ENCODE measurements at regions not wholly inside any gene's neighbourhood (a gene's known extent, or its start where the extent isn't known, plus 50 kb on each side); places are given as distances from the start of the nearest gene placed in this dataset.

- Histone ChIP-seq H3K36me3 (ENCODE audit: control insufficient read depth in 1 of 2, insufficient read depth in 2 of 2, low read length in 2 of 2) (no peaks in the 10 kb centered on the region), H3K4me2 (ENCODE audit: low read length) (no peak overlapping the region), H4K20me1 (ENCODE audit: insufficient read depth) (no peaks in the 10 kb centered on the region), H3K9ac (ENCODE audit: low read length) (no peak overlapping the region), H3K4me1 (ENCODE audit: control insufficient read depth in 1 of 2, insufficient read depth in 2 of 2, low read length in 2 of 2) (no peaks in the 10 kb centered on the region), H3K9me2 (ENCODE audit: insufficient read depth) (no peaks in the 10 kb centered on the region), H3K27ac (ENCODE audit: low read depth, low read length) (no peak overlapping the region), H2AFZ (ENCODE audit: low read depth, low read length, poor library complexity, severe bottlenecking) (no peak overlapping the region), H3K4me3 (replicated peaks in 1 of 2; ENCODE audit: low read depth in 1 of 2, low read length in 2 of 2) (no peak overlapping the region), H3K9me3 (ENCODE audit: control insufficient read depth in 1 of 2, insufficient read depth in 1 of 2, low read depth in 1 of 2, low read length in 2 of 2) (no peaks in the 10 kb centered on the region), H3K79me2 (ENCODE audit: insufficient read depth, low read length) (no peaks in the 10 kb centered on the region), H3K27me3 (ENCODE audit: insufficient read depth, low read length) (peaks cover 80% of the 10 kb centered on the region)
- ChIA-PET RAD21 (ENCODE audit: low non-redundant PET in 1 of 2, low total read pairs in 2 of 2, uncharacterized antibody in 2 of 2, unreplicated experiment in 2 of 2) (no interaction called here), CTCF (no interaction called here), POLR2A (no interaction called here)
- intact Hi-C loops (cut with micrococcal nuclease) = no loop called here
- BruUV-seq (replicated peaks) = no TSS peak
- no peak for DNase-seq (ENCODE audit: low read depth, low spot score)
- no peak for ATAC-seq
- no peak for TF ChIP-seq SIN3A (IDR thresholded peaks at IDR 0.05; ENCODE audit: low read depth)
- no peak for TF ChIP-seq SRF (IDR thresholded peaks at IDR 0.05; ENCODE audit: low read depth)
- TF ChIP-seq TCF7L2 (IDR thresholded peaks at IDR 0.05; ENCODE audit: borderline replicate concordance, extremely low read depth, insufficient read depth, insufficient read length) = no peak
- no peak for TF ChIP-seq ATF3 (IDR thresholded peaks at IDR 0.05)
- no peak for TF ChIP-seq ZNF274 (IDR thresholded peaks at IDR 0.05; ENCODE audit: low read depth, low read length)
- no peak for TF ChIP-seq JUND (IDR thresholded peaks at IDR 0.05)
- TF ChIP-seq CBX3 (IDR thresholded peaks at IDR 0.05; ENCODE audit: low read depth) = no peak
- no peak for TF ChIP-seq YY1 (IDR thresholded peaks at IDR 0.05; ENCODE audit: extremely low read depth, insufficient replicate concordance, low read depth, low read length)
- no peak for TF ChIP-seq EZH2 (IDR thresholded peaks at IDR 0.05)
- TF ChIP-seq POLR2AphosphoS5 (IDR thresholded peaks at IDR 0.05; ENCODE audit: low read depth, low read length) = no peak
- TF ChIP-seq ZBTB33 (IDR thresholded peaks at IDR 0.05; ENCODE audit: extremely low read depth, insufficient replicate concordance, low read length) = no peak
- TF ChIP-seq POLR2A (IDR thresholded peaks at IDR 0.05; ENCODE audit: borderline replicate concordance, extremely low read depth, insufficient read depth, insufficient read length) = no peak
- TF ChIP-seq REST (IDR thresholded peaks at IDR 0.05; ENCODE audit: low read depth) = no peak
- TF ChIP-seq FOSL1 (IDR thresholded peaks at IDR 0.05; ENCODE audit: low read depth) = no peak
- TF ChIP-seq MAX (IDR thresholded peaks at IDR 0.05) = no peak
- no peak for TF ChIP-seq SP1 (IDR thresholded peaks at IDR 0.05; ENCODE audit: low read depth)
- no peak for TF ChIP-seq CTCF (IDR thresholded peaks at IDR 0.05 in 2 of 3, conservative IDR thresholded peaks at IDR 0.05 in 1 of 3; ENCODE audit: borderline replicate concordance in 1 of 3, insufficient read depth in 1 of 3, low read depth in 2 of 3, low read length in 2 of 3)
- TF ChIP-seq ZFX (IDR thresholded peaks at IDR 0.05) = no peak
- no peak for TF ChIP-seq ELF1 (IDR thresholded peaks at IDR 0.05; ENCODE audit: borderline replicate concordance, low read depth)
- TF ChIP-seq EZH2phosphoT487 (IDR thresholded peaks at IDR 0.05; ENCODE audit: borderline replicate concordance) = no peak
Observed at GRCh38 chr1:157219182-157219581, 81.0 kb upstream of the ETV3 start.
